Fibroblast of skin of right biceps (primary cell): ENCODE measurements at regions not wholly inside any gene's neighbourhood (a gene's known extent, or its start where the extent isn't known, plus 50 kb on each side); places are given as distances from the start of the nearest gene placed in this dataset.
A peak's percentile ranks its signal among the peaks of the same experiment; 100 is the strongest.
"Not testable (repeated sequence)": the region's sequence is repeated elsewhere in the genome, so short reads cannot be mapped to it uniquely, and the experiment has no call there.

Experiments
- DNase-seq: peaks from one replicate; pipeline ENCODE4 v3.0.0-alpha.2; 2013

GRCh38 chr21:19440792-19441655 lies 1037.4 kb upstream of the TMPRSS15 start:
- DNase-seq, result no peak

GRCh38 chr21:19458295-19458694 lies 1054.7 kb upstream of the TMPRSS15 start:
- DNase-seq, result no peak

- no peak for DNase-seq
Observed at GRCh38 chr21:19461481-19462205, 1058.1 kb upstream of the TMPRSS15 start.

GRCh38 chr21:19463966-19464365 lies 1060.4 kb upstream of the TMPRSS15 start:
- no peak for DNase-seq

- peak; percentile 3 for DNase-seq
Observed at GRCh38 chr21:19468991-19469715, 1065.6 kb upstream of the TMPRSS15 start.

GRCh38 chr21:19475525-19475924 lies 1071.9 kb upstream of the TMPRSS15 start:
- peak; percentile 2 for DNase-seq

GRCh38 chr21:19489930-19490329 lies 1086.3 kb upstream of the TMPRSS15 start:
- DNase-seq, result no peak

GRCh38 chr21:19490481-19490880 lies 1086.9 kb upstream of the TMPRSS15 start:
- DNase-seq, result no peak

GRCh38 chr21:19493437-19494241 lies 1090.1 kb upstream of the TMPRSS15 start:
- not testable (repeated sequence) for DNase-seq

GRCh38 chr21:19501115-19501514 lies 1097.5 kb upstream of the TMPRSS15 start:
- no peak for DNase-seq

GRCh38 chr21:19507682-19508260 lies 1104.2 kb upstream of the TMPRSS15 start:
- DNase-seq, result peak; percentile 1

GRCh38 chr21:19508442-19508841 lies 1104.9 kb upstream of the TMPRSS15 start:
- no peak for DNase-seq

- DNase-seq, result no peak
Observed at GRCh38 chr21:19508844-19509243, 1105.3 kb upstream of the TMPRSS15 start.

GRCh38 chr21:19510057-19510456 lies 1106.5 kb upstream of the TMPRSS15 start:
- no peak for DNase-seq

- DNase-seq, result no peak
Observed at GRCh38 chr21:19510653-19511052, 1107.1 kb upstream of the TMPRSS15 start.

GRCh38 chr21:19522381-19522780 lies 1118.8 kb upstream of the TMPRSS15 start:
- no peak for DNase-seq

GRCh38 chr21:19523061-19523460 lies 1119.5 kb upstream of the TMPRSS15 start:
- DNase-seq, result no peak

- DNase-seq, result no peak
Observed at GRCh38 chr21:19523746-19524145, 1120.2 kb upstream of the TMPRSS15 start.

- DNase-seq, result no peak
Observed at GRCh38 chr21:19529031-19529430, 1125.4 kb upstream of the TMPRSS15 start.

- no peak for DNase-seq
Observed at GRCh38 chr21:19535356-19535755, 1131.8 kb upstream of the TMPRSS15 start.

- DNase-seq, result no peak
Observed at GRCh38 chr21:19537116-19537515, 1133.5 kb upstream of the TMPRSS15 start.

- DNase-seq, result no peak
Observed at GRCh38 chr21:19540287-19540686, 1136.7 kb upstream of the TMPRSS15 start.
